H1 (cell line): ENCODE measurements at regions not wholly inside any gene's neighbourhood (a gene's known extent, or its start where the extent isn't known, plus 50 kb on each side); places are given as distances from the start of the nearest gene placed in this dataset.

Experiments
- ATF3 ChIP-seq: IDR thresholded peaks from 2 replicates; pipeline ENCODE4 v1.6.1; 2011; ENCODE audit warnings: low read depth, mild to moderate bottlenecking, low read length; ENCODE audit not compliant: insufficient read depth
- CHD1 ChIP-seq: IDR thresholded peaks from 2 replicates; pipeline ENCODE4 v1.6.1; 2012; ENCODE audit warnings: low read depth, low read length, improper control_type of control experiment
- CHD7 ChIP-seq: fragments of 300-600 bp; sonication (generic); IDR thresholded peaks from 2 replicates; pipeline ENCODE4 v1.7.1; 2012; ENCODE audit warnings: low read length, moderate library complexity, mild to moderate bottlenecking, inconsistent platforms; ENCODE audit not compliant: insufficient replicate concordance
- EP300 ChIP-seq, 2 experiments: IDR thresholded peaks; 1 replicate in 1 of 2; 2 replicates in 1 of 2; pipeline ENCODE4 v1.6.1; 2011 to 2012; ENCODE audit warnings: low read depth in 2 of 2, low read length in 2 of 2, mild to moderate bottlenecking in 2 of 2, borderline replicate concordance in 1 of 2, inconsistent platforms in 1 of 2, moderate library complexity in 1 of 2
- EZH2 ChIP-seq: fragments of 200-600 bp; sonication (generic); IDR thresholded peaks from 2 replicates; pipeline ENCODE4 v1.7.1; 2012; ENCODE audit warnings: low read depth, mild to moderate bottlenecking, moderate library complexity, low read length, inconsistent platforms; ENCODE audit not compliant: severe bottlenecking
- HDAC6 ChIP-seq: IDR thresholded peaks from one replicate; pipeline ENCODE4 v1.7.1; 2012; ENCODE audit warnings: low read depth, mild to moderate bottlenecking, inconsistent platforms, low read length, moderate library complexity
- NANOG ChIP-seq: IDR thresholded peaks from 2 replicates; pipeline ENCODE4 v1.6.1; 2011; ENCODE audit warnings: low read length, low read depth, mild to moderate bottlenecking, inconsistent platforms; ENCODE audit not compliant: insufficient read depth, poor library complexity, severe bottlenecking
- POLR2AphosphoS5 ChIP-seq: IDR thresholded peaks from 2 replicates; pipeline ENCODE4 v1.6.1; 2011; ENCODE audit warnings: low read depth, low read length
- SIRT6 ChIP-seq: IDR thresholded peaks from one replicate; pipeline ENCODE4 v1.7.1; 2012; ENCODE audit warnings: low read length, inconsistent platforms
- TAF1 ChIP-seq: IDR thresholded peaks from 2 replicates; pipeline ENCODE4 v1.6.1; 2011; ENCODE audit warnings: mild to moderate bottlenecking, low read depth, low read length
- TCF12 ChIP-seq: IDR thresholded peaks from 2 replicates; pipeline ENCODE4 v1.6.1; 2011; ENCODE audit warnings: low read depth, mild to moderate bottlenecking, low read length
- ZNF274 ChIP-seq: IDR thresholded peaks from 2 replicates; pipeline ENCODE4 v1.7.0; 2012; ENCODE audit warnings: low read length, borderline replicate concordance; ENCODE audit errors: extremely low read depth

GRCh38 chr9:115636596-115636995 is 517.0 kb upstream of the PAPPA start (continued):
- TF ChIP-seq CHD7 (no peak), EZH2 (no peak), TAF1 (no peak), CHD1 (no peak), POLR2AphosphoS5 (no peak), HDAC6 (no peak), ZNF274 (no peak), TCF12 (no peak), NANOG (no peak), ATF3 (no peak), EP300 (IDR thresholded peaks at IDR 0.05; ENCODE audit: borderline replicate concordance in 1 of 2, low read depth in 2 of 2, low read length in 2 of 2) (no peak), SIRT6 (no peak)
